ENCODE measurements at regions not wholly inside any gene's neighbourhood (a gene's known extent, or its start where the extent isn't known, plus 50 kb on each side); places are given as distances from the start of the nearest gene placed in this dataset.

- no peak for DNase-seq (ENCODE audit: low spot score, unreplicated experiment)
- peaks cover 19% of the 10 kb centered on the region for H3K9me3 Mint-ChIP-seq (ENCODE audit: low read depth)
- no peak overlapping the region for H3K27ac Mint-ChIP-seq
- no peak overlapping the region for H3K4me3 Mint-ChIP-seq (ENCODE audit: low read depth)
- H3K4me1 Mint-ChIP-seq (ENCODE audit: low read depth), result no peaks in the 10 kb centered on the region
- H3K27me3 Mint-ChIP-seq, result peaks cover 47% of the 10 kb centered on the region
- H3K36me3 Mint-ChIP-seq (ENCODE audit: insufficient read depth), result no peaks in the 10 kb centered on the region
- no peak for TF ChIP-seq CTCF (IDR thresholded peaks at IDR 0.05; ENCODE audit: unreplicated experiment)
Observed at GRCh38 chr1:240014051-240014450, 77.6 kb upstream of the FMN2 start.

- Mint-ChIP-seq H3K4me3 (ENCODE audit: low read depth) (no peak overlapping the region), H3K9me3 (ENCODE audit: low read depth) (peaks cover 16% of the 10 kb centered on the region), H3K27me3 (peaks cover 26% of the 10 kb centered on the region), H3K36me3 (ENCODE audit: insufficient read depth) (no peaks in the 10 kb centered on the region), H3K4me1 (ENCODE audit: low read depth) (no peaks in the 10 kb centered on the region), H3K27ac (no peak overlapping the region)
- TF ChIP-seq CTCF (IDR thresholded peaks at IDR 0.05; ENCODE audit: unreplicated experiment), result no peak
- no peak for DNase-seq (ENCODE audit: low spot score, unreplicated experiment)
Observed at GRCh38 chr1:240018617-240019016, 73.1 kb upstream of the FMN2 start.

- no peak for DNase-seq (ENCODE audit: low spot score, unreplicated experiment)
- Mint-ChIP-seq H3K9me3 (ENCODE audit: low read depth) (peaks cover 16% of the 10 kb centered on the region), H3K27me3 (peaks cover 29% of the 10 kb centered on the region), H3K4me1 (ENCODE audit: low read depth) (no peaks in the 10 kb centered on the region), H3K36me3 (ENCODE audit: insufficient read depth) (no peaks in the 10 kb centered on the region), H3K4me3 (ENCODE audit: low read depth) (no peak overlapping the region), H3K27ac (no peak overlapping the region)
- no peak for TF ChIP-seq CTCF (IDR thresholded peaks at IDR 0.05; ENCODE audit: unreplicated experiment)
Observed at GRCh38 chr1:240019524-240019923, 72.2 kb upstream of the FMN2 start.

GRCh38 chr1:240020871-240021270 lies 70.8 kb upstream of the FMN2 start:
- no peak for TF ChIP-seq CTCF (IDR thresholded peaks at IDR 0.05; ENCODE audit: unreplicated experiment)
- Mint-ChIP-seq H3K27me3 (peaks cover 30% of the 10 kb centered on the region), H3K9me3 (ENCODE audit: low read depth) (peaks cover 16% of the 10 kb centered on the region), H3K36me3 (ENCODE audit: insufficient read depth) (no peaks in the 10 kb centered on the region), H3K4me1 (ENCODE audit: low read depth) (no peaks in the 10 kb centered on the region), H3K27ac (no peak overlapping the region), H3K4me3 (ENCODE audit: low read depth) (no peak overlapping the region)
- no peak for DNase-seq (ENCODE audit: low spot score, unreplicated experiment)

- Mint-ChIP-seq H3K36me3 (ENCODE audit: insufficient read depth) (no peaks in the 10 kb centered on the region), H3K4me1 (ENCODE audit: low read depth) (no peaks in the 10 kb centered on the region), H3K27me3 (peaks cover 31% of the 10 kb centered on the region), H3K9me3 (ENCODE audit: low read depth) (peaks cover 16% of the 10 kb centered on the region), H3K4me3 (ENCODE audit: low read depth) (no peak overlapping the region), H3K27ac (no peak overlapping the region)
- no peak for TF ChIP-seq CTCF (IDR thresholded peaks at IDR 0.05; ENCODE audit: unreplicated experiment)
- DNase-seq (ENCODE audit: low spot score, unreplicated experiment), result no peak
Observed at GRCh38 chr1:240021709-240022108, 70.0 kb upstream of the FMN2 start.
